ENCODE measurements at regions not wholly inside any gene's neighbourhood (a gene's known extent, or its start where the extent isn't known, plus 50 kb on each side); places are given as distances from the start of the nearest gene placed in this dataset.
"Not testable (repeated sequence)": the region's sequence is repeated elsewhere in the genome, so short reads cannot be mapped to it uniquely, and the experiment has no call there.

GRCh38 chr1:65650682-65651081 lies 142.0 kb upstream of the PDE4B start:
- peaks cover 8% of the 10 kb centered on the region for H3K27me3 ChIP-seq
- no peak overlapping the region for H3K4me2 ChIP-seq
- H3K27ac ChIP-seq = no peak overlapping the region
- H4K20me1 ChIP-seq (ENCODE audit: low read depth) = no peaks in the 10 kb centered on the region
- H3F3A ChIP-seq (ENCODE audit: low read depth) = no peaks in the 10 kb centered on the region
- H3K4me1 ChIP-seq = no peaks in the 10 kb centered on the region
- DNase-seq (ENCODE audit: low spot score) = no peak
- H3K36me3 ChIP-seq = no peaks in the 10 kb centered on the region
- Mint-ChIP-seq H3K4me1 (no peaks in the 10 kb centered on the region), H3K9me3 (peaks cover 17% of the 10 kb centered on the region), H3K36me3 (peaks cover 3% of the 10 kb centered on the region), H3K27me3 (ENCODE audit: insufficient read depth, low read depth) (peaks cover 4% of the 10 kb centered on the region), H3K27ac (no peak overlapping the region), H3K4me3 (no peak overlapping the region)
- H3K9me3 ChIP-seq (ENCODE audit: low read depth) = no peaks in the 10 kb centered on the region
- no peak overlapping the region for H3K9ac ChIP-seq
- no peak overlapping the region for H2AFZ ChIP-seq (replicated peaks)
- TF ChIP-seq EZH2phosphoT487 (IDR thresholded peaks at IDR 0.05) (no peak), EZH2 (IDR thresholded peaks at IDR 0.05) (no peak)
- TF ChIP-seq, protein P1, sequence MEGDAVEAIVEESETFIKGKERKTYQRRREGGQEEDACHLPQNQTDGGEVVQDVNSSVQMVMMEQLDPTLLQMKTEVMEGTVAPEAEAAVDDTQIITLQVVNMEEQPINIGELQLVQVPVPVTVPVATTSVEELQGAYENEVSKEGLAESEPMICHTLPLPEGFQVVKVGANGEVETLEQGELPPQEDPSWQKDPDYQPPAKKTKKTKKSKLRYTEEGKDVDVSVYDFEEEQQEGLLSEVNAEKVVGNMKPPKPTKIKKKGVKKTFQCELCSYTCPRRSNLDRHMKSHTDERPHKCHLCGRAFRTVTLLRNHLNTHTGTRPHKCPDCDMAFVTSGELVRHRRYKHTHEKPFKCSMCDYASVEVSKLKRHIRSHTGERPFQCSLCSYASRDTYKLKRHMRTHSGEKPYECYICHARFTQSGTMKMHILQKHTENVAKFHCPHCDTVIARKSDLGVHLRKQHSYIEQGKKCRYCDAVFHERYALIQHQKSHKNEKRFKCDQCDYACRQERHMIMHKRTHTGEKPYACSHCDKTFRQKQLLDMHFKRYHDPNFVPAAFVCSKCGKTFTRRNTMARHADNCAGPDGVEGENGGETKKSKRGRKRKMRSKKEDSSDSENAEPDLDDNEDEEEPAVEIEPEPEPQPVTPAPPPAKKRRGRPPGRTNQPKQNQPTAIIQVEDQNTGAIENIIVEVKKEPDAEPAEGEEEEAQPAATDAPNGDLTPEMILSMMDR (IDR thresholded peaks at IDR 0.05) = no peak
- H3K4me3 ChIP-seq = no peak overlapping the region
- H3K79me2 ChIP-seq (ENCODE audit: low read depth) = no peaks in the 10 kb centered on the region

DNA sequence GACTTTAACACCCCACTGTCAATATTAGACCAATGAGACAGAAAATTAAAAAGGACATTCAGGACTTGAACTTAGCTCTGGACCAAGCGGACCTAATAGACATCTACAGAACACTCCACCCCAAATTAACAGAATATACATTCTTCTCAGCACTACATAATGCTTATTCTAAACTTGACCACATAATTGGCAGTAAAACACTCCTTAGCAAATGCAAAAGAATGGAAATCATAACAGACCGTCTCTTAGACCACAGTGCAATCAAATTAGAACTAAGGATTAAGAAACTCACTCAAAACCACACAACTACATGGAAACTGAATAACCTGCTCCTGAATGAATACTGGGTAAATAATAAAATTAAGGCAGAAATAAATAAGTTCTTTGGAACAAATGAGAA lies 138.2 kb upstream of the PDE4B start:
- H3K27ac Mint-ChIP-seq; H3F3A ChIP-seq (ENCODE audit: low read depth); H3K4me3 ChIP-seq; H3K9ac ChIP-seq; H3K27ac ChIP-seq; H3K4me2 ChIP-seq; H4K20me1 ChIP-seq (ENCODE audit: low read depth); H3K4me1 ChIP-seq; H3K36me3 ChIP-seq; H3K4me1 Mint-ChIP-seq; H3K9me3 Mint-ChIP-seq; H3K27me3 Mint-ChIP-seq (ENCODE audit: insufficient read depth, low read depth); DNase-seq (ENCODE audit: low spot score); H3K36me3 Mint-ChIP-seq; H3K4me3 Mint-ChIP-seq; H3K27me3 ChIP-seq; H3K79me2 ChIP-seq (ENCODE audit: low read depth); H3K9me3 ChIP-seq (ENCODE audit: low read depth); H2AFZ ChIP-seq (replicated peaks): not testable (repeated sequence)

GRCh38 chr1:65657609-65658008 lies 135.1 kb upstream of the PDE4B start:
- H3K27ac ChIP-seq; H3K9me3 ChIP-seq (ENCODE audit: low read depth); H3K4me2 ChIP-seq; H3K36me3 ChIP-seq; H3K9ac ChIP-seq; H3K4me3 Mint-ChIP-seq; H3K9me3 Mint-ChIP-seq; H3K36me3 Mint-ChIP-seq; H2AFZ ChIP-seq (replicated peaks); H3K4me3 ChIP-seq; H3K79me2 ChIP-seq (ENCODE audit: low read depth); H3K4me1 ChIP-seq; H3K27ac Mint-ChIP-seq; H3K4me1 Mint-ChIP-seq; H3K27me3 Mint-ChIP-seq (ENCODE audit: insufficient read depth, low read depth); DNase-seq (ENCODE audit: low spot score); H3K27me3 ChIP-seq; H4K20me1 ChIP-seq (ENCODE audit: low read depth); H3F3A ChIP-seq (ENCODE audit: low read depth): not testable (repeated sequence)

DNA sequence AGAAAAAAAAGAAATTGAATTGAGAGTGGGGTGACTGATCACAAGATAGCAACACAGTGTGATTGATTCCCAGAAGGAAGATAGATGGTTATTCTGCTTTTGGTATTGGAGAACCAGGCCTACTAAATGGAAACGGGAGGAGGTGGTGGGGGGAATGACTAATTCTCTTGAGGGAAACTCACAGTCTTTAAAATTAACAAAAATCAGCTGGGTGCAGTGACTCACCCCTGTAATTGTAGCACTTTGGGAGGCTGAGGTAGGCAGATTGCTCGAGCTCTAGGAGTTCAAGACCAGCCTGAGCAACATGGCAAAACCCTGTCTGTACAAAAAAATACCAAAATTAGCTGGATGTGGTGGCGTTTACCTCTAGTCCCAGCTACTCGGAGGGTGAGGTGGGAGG lies 134.6 kb upstream of the PDE4B start:
- Histone ChIP-seq H3K27me3 (no peaks in the 10 kb centered on the region), H3K79me2 (ENCODE audit: low read depth) (no peaks in the 10 kb centered on the region), H3K36me3 (no peaks in the 10 kb centered on the region), H3K4me2 (no peak overlapping the region), H4K20me1 (ENCODE audit: low read depth) (no peaks in the 10 kb centered on the region), H3K9me3 (ENCODE audit: low read depth) (no peaks in the 10 kb centered on the region), H3K4me3 (no peak overlapping the region), H3F3A (ENCODE audit: low read depth) (no peaks in the 10 kb centered on the region), H3K27ac (no peak overlapping the region), H3K9ac (no peak overlapping the region), H3K4me1 (no peaks in the 10 kb centered on the region), H2AFZ (replicated peaks) (no peak overlapping the region)
- Mint-ChIP-seq H3K36me3 (no peaks in the 10 kb centered on the region), H3K27me3 (ENCODE audit: insufficient read depth, low read depth) (peaks cover 2% of the 10 kb centered on the region), H3K27ac (no peak overlapping the region), H3K4me1 (no peaks in the 10 kb centered on the region), H3K9me3 (no peaks in the 10 kb centered on the region), H3K4me3 (no peak overlapping the region)
- TF ChIP-seq EZH2phosphoT487 (IDR thresholded peaks at IDR 0.05) (no peak), EZH2 (IDR thresholded peaks at IDR 0.05) (no peak)
- TF ChIP-seq, protein P1 (IDR thresholded peaks at IDR 0.05) = no peak
- DNase-seq (ENCODE audit: low spot score) = no peak

All from neural progenitor cell (in vitro differentiated cells).